A549 (cell line): ENCODE measurements at regions not wholly inside any gene's neighbourhood (a gene's known extent, or its start where the extent isn't known, plus 50 kb on each side); places are given as distances from the start of the nearest gene placed in this dataset.

Experiments
- ATAC-seq, 2 experiments: fragments of 200-7000 bp in 1 of 2; fragments of >200 bp in 1 of 2; cut with Nextera tagmentation in 1 of 2; cut with Tn5 transposase in 1 of 2; 3 replicates each; pipeline versions ENCODE4 v1.8.0 to v1.9.1; 2018 to 2020; ENCODE audit warnings: mild to moderate bottlenecking in 1 of 2, moderate library complexity in 1 of 2
- CTCF ChIA-PET: fragments of 300-600 bp; sonication (Branson Sonifier 250); formaldehyde crosslinking; extraction: SDS; loops from one replicate; lab custom pipeline; 2021; ENCODE audit warnings: antibody characterized with exemption, inconsistent platforms; lab: Yijun Ruan, JAX
- POLR2A ChIA-PET: fragments of 350-600 bp; formaldehyde crosslinking; extraction: SDS; loops from one replicate; lab custom pipeline; 2021; ENCODE audit warnings: antibody characterized with exemption, inconsistent platforms; lab: Yijun Ruan, JAX
- DNase-seq, 2 experiments: peaks; one replicate each; pipeline versions ENCODE4 v3.0.0 to v3.0.0-alpha.2; 2011 to 2016; ENCODE audit warnings: low read depth in 1 of 2, low spot score in 1 of 2
- FAIRE-seq: peaks from 2 replicates; lab custom pipeline; 2011; peaks lifted over from hg19 to GRCh38; lab: Jason Lieb, UNC
- H3K27ac ChIP-seq, 2 experiments: fragments of >200 bp; sonication (Bioruptor Twin); formaldehyde crosslinking; 3 replicates each; pipeline ENCODE4 v1.5.1; 2016 to 2017
- H3K4me1 ChIP-seq: fragments of >200 bp; sonication (Bioruptor Twin); formaldehyde crosslinking; 3 replicates; pipeline ENCODE4 v1.6.1; 2016
- H3K4me2 ChIP-seq: fragments of >200 bp; sonication (Bioruptor Twin); formaldehyde crosslinking; 3 replicates; pipeline ENCODE4 v1.6.1; 2016
- H3K4me3 ChIP-seq: fragments of >200 bp; sonication (Bioruptor Twin); formaldehyde crosslinking; 3 replicates; pipeline ENCODE4 v1.5.1; 2016
- H3K9me3 ChIP-seq: fragments of >200 bp; sonication (Bioruptor Twin); formaldehyde crosslinking; 3 replicates; pipeline ENCODE4 v1.6.1; 2016
- CBX2 ChIP-seq: fragments of 200-600 bp; sonication (generic); IDR thresholded peaks from 2 replicates; pipeline ENCODE4 v1.6.1; 2016; ENCODE audit warnings: low read depth, mild to moderate bottlenecking, borderline replicate concordance
- ELK1 ChIP-seq: fragments of 150-350 bp; IDR thresholded peaks from 2 replicates; pipeline ENCODE4 v1.6.1; 2014; ENCODE audit warnings: low read depth, mild to moderate bottlenecking, low read length
- ESRRA ChIP-seq: fragments of 150-350 bp; IDR thresholded peaks from 2 replicates; pipeline ENCODE4 v1.6.1; 2014; ENCODE audit warnings: mild to moderate bottlenecking, low read length, borderline replicate concordance
- FOSL2 ChIP-seq, 2 experiments: fragments of 450-650 bp in 1 of 2; fragments of >200 bp in 1 of 2; sonication (Bioruptor Twin) in 1 of 2; formaldehyde crosslinking; IDR thresholded peaks; 2 replicates each; pipeline versions ENCODE4 v1.5.0 to v1.6.1; 2016 to 2020; ENCODE audit warnings: mild to moderate bottlenecking in 1 of 2, moderate library complexity in 1 of 2
- FOXS1 ChIP-seq: fragments of 250-450 bp; sonication (Bioruptor Pico); IDR thresholded peaks from 2 replicates; pipeline ENCODE4 v1.5.0; 2020; ENCODE audit warnings: mild to moderate bottlenecking, moderate library complexity
- GATA3 ChIP-seq: IDR thresholded peaks from 2 replicates; pipeline ENCODE4 v1.6.1; 2012; ENCODE audit warnings: borderline replicate concordance
- HMGXB4 ChIP-seq: fragments of 250-450 bp; sonication (Bioruptor Pico); IDR thresholded peaks from 2 replicates; pipeline ENCODE4 v1.5.0; 2021; ENCODE audit warnings: mild to moderate bottlenecking, moderate library complexity, borderline replicate concordance
- HOXA7 ChIP-seq: fragments of 250-450 bp; sonication (Bioruptor Pico); IDR thresholded peaks from 2 replicates; pipeline ENCODE4 v1.5.0; 2020; ENCODE audit warnings: mild to moderate bottlenecking, moderate library complexity
- MAFK ChIP-seq: fragments of 450-650 bp; IDR thresholded peaks from 2 replicates; pipeline ENCODE4 v1.6.1; 2014; ENCODE audit not compliant: partially characterized antibody
- POLR2A ChIP-seq: IDR thresholded peaks from 2 replicates; pipeline ENCODE4 v1.6.1; 2012; ENCODE audit warnings: mild to moderate bottlenecking, low read length
- POLR2AphosphoS2 ChIP-seq: conservative IDR thresholded peaks from 2 replicates; pipeline ENCODE4 v1.6.1; 2012; ENCODE audit warnings: low read length, improper control_type of control experiment, inconsistent platforms
- RARB ChIP-seq: fragments of 250-450 bp; sonication (Bioruptor Pico); IDR thresholded peaks from 2 replicates; pipeline ENCODE4 v1.8.0; 2021; ENCODE audit warnings: mild to moderate bottlenecking, moderate library complexity
- RCOR1 ChIP-seq: fragments of 150-350 bp; IDR thresholded peaks from 2 replicates; pipeline ENCODE4 v1.6.1; 2014; ENCODE audit warnings: antibody characterized with exemption, low read length, low read depth
- RFX5 ChIP-seq: fragments of 450-650 bp; IDR thresholded peaks from 2 replicates; pipeline ENCODE4 v1.7.1; 2014; ENCODE audit warnings: antibody characterized with exemption, mild to moderate bottlenecking, moderate library complexity
- RNF2 ChIP-seq: fragments of 200-600 bp; sonication (generic); IDR thresholded peaks from 2 replicates; pipeline ENCODE4 v1.6.1; 2016; ENCODE audit warnings: low read depth, mild to moderate bottlenecking, antibody characterized with exemption, moderate library complexity, borderline replicate concordance
- WGBS: methylation state at CpG from one replicate; pipeline ENCODE4 v1.1.6; 2017; ENCODE audit errors: missing lambda C conversion rate; 5-methylcytosine and 5-hydroxymethylcytosine counted together
- TF ChIP-seq, protein P1 (sequence below): fragments of >200 bp; sonication (Bioruptor Twin); formaldehyde crosslinking; IDR thresholded peaks from 3 replicates; pipeline ENCODE4 v1.5.1; 2016
- TF ChIP-seq, protein P2 (sequence below): fragments of 200-600 bp; sonication (generic); IDR thresholded peaks from 2 replicates; pipeline ENCODE4 v1.6.1; 2016; ENCODE audit warnings: antibody characterized with exemption, mild to moderate bottlenecking, moderate library complexity

- Histone ChIP-seq H3K4me2 (no peak overlapping the region), H3K9me3 (peaks cover 7% of the 10 kb centered on the region; the same call in 1 of the 3 replicates), H3K4me1 (no peaks in the 10 kb centered on the region)
- 45% methylated on average over 2 of the region's 2 CpGs for WGBS
- no peak for ATAC-seq
- CTCF ChIA-PET: no interaction called here
- no peak for TF ChIP-seq HMGXB4 (CRISPR knock-in tag)
- TF ChIP-seq RARB (CRISPR knock-in tag): no peak
- TF ChIP-seq POLR2A: no peak
- TF ChIP-seq, protein P1, sequence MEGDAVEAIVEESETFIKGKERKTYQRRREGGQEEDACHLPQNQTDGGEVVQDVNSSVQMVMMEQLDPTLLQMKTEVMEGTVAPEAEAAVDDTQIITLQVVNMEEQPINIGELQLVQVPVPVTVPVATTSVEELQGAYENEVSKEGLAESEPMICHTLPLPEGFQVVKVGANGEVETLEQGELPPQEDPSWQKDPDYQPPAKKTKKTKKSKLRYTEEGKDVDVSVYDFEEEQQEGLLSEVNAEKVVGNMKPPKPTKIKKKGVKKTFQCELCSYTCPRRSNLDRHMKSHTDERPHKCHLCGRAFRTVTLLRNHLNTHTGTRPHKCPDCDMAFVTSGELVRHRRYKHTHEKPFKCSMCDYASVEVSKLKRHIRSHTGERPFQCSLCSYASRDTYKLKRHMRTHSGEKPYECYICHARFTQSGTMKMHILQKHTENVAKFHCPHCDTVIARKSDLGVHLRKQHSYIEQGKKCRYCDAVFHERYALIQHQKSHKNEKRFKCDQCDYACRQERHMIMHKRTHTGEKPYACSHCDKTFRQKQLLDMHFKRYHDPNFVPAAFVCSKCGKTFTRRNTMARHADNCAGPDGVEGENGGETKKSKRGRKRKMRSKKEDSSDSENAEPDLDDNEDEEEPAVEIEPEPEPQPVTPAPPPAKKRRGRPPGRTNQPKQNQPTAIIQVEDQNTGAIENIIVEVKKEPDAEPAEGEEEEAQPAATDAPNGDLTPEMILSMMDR: no peak
- TF ChIP-seq ESRRA: no peak
- TF ChIP-seq MAFK: no peak
- no peak for TF ChIP-seq FOSL2 (IDR thresholded peaks at IDR 0.05)
- TF ChIP-seq FOSL2 (CRISPR knock-in tag; IDR thresholded peaks at IDR 0.05): no peak
- TF ChIP-seq ELK1: no peak
- TF ChIP-seq POLR2AphosphoS2: no peak
- TF ChIP-seq, all 56 proteins: peak for 0
- no peak for DNase-seq
- Histone ChIP-seq H3K4me3 (no peak overlapping the region), H3K27ac (no peak overlapping the region)
- no peak for FAIRE-seq
- POLR2A ChIA-PET: interaction anchor here (0.7 kb wide), 1 partner anchor 1062 kb away, joined by 3 read pairs; the partner anchor contains the start of gene CITED2
Observed at GRCh38 chr6:140436023-140436811, 1061.8 kb upstream of the CITED2 start.

- CTCF ChIA-PET: no interaction called here
- no peak for FAIRE-seq
- POLR2A ChIA-PET: no interaction called here
- H3K9me3 ChIP-seq: peaks cover 7% of the 10 kb centered on the region; the same call in 1 of the 3 replicates
- DNase-seq: no peak
- no peak overlapping the region for H3K27ac ChIP-seq
- no peak overlapping the region for H3K4me2 ChIP-seq
- TF ChIP-seq, protein P2, sequence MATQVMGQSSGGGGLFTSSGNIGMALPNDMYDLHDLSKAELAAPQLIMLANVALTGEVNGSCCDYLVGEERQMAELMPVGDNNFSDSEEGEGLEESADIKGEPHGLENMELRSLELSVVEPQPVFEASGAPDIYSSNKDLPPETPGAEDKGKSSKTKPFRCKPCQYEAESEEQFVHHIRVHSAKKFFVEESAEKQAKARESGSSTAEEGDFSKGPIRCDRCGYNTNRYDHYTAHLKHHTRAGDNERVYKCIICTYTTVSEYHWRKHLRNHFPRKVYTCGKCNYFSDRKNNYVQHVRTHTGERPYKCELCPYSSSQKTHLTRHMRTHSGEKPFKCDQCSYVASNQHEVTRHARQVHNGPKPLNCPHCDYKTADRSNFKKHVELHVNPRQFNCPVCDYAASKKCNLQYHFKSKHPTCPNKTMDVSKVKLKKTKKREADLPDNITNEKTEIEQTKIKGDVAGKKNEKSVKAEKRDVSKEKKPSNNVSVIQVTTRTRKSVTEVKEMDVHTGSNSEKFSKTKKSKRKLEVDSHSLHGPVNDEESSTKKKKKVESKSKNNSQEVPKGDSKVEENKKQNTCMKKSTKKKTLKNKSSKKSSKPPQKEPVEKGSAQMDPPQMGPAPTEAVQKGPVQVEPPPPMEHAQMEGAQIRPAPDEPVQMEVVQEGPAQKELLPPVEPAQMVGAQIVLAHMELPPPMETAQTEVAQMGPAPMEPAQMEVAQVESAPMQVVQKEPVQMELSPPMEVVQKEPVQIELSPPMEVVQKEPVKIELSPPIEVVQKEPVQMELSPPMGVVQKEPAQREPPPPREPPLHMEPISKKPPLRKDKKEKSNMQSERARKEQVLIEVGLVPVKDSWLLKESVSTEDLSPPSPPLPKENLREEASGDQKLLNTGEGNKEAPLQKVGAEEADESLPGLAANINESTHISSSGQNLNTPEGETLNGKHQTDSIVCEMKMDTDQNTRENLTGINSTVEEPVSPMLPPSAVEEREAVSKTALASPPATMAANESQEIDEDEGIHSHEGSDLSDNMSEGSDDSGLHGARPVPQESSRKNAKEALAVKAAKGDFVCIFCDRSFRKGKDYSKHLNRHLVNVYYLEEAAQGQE: no peak
- TF ChIP-seq RCOR1 (no peak), CBX2 (no peak), RNF2 (no peak), FOXS1 (CRISPR knock-in tag) (no peak), GATA3 (no peak), RFX5 (no peak), FOSL2 (IDR thresholded peaks at IDR 0.05) (no peak), FOSL2 (CRISPR knock-in tag; IDR thresholded peaks at IDR 0.05) (no peak), HOXA7 (no peak)
- no peaks in the 10 kb centered on the region for H3K4me1 ChIP-seq
- ATAC-seq: no peak
- no peak overlapping the region for H3K4me3 ChIP-seq
Observed at GRCh38 chr6:140434761-140435160, 1060.3 kb upstream of the CITED2 start.
